NCI-H146 treated with DMSO at 0.1 percent for 48 hours (cell line): ENCODE measurements at regions not wholly inside any gene's neighbourhood (a gene's known extent, or its start where the extent isn't known, plus 50 kb on each side); places are given as distances from the start of the nearest gene placed in this dataset.

Experiments used
- DNase-seq: peaks from one replicate; lab custom pipeline; 2025; ENCODE audit not compliant: unreplicated experiment; lab: John Stamatoyannopoulos, UW

- DNase-seq, result peak; percentile 19
Observed at GRCh38 chr1:221286399-221286798, 407.2 kb downstream of the HLX start.

DNA sequence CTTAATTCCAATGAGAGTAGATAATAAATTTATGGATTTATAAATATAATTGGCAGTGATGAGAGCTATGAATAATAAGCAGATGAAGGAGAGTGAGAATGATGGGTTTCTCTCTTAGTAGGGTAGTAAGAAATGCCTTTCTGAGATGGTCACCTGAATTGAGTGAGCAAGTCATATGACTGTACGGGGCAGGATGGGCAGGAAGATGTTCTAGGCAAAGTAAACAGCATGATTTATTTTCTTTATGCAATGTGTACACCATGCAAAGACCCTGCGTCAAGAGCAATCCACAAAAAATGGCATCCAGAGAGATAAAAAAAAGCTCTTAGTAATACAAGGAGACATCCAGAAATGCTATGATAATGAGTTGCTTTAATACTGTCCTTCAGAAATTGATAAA lies 409.9 kb downstream of the HLX start:
- no peak for DNase-seq

DNA sequence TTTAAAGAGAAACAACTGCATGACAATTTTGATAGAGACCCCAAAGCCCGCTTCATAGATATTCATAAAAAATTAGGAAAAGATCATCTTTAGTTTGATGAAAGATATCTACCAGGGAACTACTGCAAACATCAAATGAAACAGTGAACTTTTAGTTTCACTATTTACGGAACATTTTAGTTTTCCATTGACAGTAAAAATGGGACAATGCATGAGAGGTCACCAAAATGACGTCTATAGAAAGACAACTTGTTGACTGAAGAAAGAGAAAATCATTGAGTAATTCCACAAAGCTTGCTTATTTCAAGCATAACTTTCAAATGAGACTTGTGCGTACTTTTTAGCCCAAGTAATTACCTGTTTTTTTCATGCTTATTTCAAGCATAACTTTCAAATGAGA lies 411.4 kb downstream of the HLX start:
- DNase-seq, result no peak

- DNase-seq, result no peak
Observed at GRCh38 chr1:221291113-221291512, 411.9 kb downstream of the HLX start.

GRCh38 chr1:221292652-221293051 lies 413.4 kb downstream of the HLX start:
- no peak for DNase-seq

- no peak for DNase-seq
Observed at GRCh38 chr1:221294242-221294641, 415.0 kb downstream of the HLX start.

DNA sequence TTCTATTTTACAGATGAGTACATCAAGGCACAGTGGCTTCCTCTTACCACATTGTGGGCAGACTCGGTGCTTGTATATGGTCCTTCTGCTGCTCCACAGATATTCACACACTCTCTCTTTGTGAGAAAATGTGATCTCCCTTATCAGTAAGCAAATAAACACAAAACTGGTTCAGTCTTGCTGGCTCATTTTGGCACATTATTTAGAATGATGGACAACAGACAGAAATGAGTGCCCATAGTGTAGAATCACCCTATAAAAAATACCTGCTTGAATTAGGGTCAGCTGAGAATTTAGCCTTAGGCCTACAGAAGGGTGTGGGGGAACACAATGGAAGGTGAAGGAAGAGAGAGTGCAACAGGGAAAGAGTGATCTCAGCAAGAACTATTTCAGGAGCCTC lies 423.1 kb downstream of the HLX start:
- DNase-seq, result peak; percentile 64

DNA sequence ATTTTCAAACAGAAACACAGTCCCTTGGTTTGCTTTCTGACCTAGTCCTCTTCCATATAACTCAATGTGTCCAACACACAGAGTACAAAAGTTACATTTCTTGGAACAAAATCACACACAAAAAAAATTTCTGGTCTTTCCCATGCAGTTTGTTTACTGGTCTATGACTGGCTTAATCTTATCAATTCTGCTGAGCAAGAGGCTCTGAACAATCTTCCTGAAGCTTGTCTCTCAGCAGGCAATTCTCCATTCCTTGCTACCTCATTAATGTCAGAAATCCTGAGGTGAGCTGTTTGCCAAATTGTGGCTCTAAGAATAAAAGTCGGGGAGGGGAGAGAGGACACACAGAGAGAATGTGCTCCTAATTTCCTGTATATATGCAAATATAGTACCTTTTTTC lies 423.6 kb downstream of the HLX start:
- DNase-seq, result no peak

DNA sequence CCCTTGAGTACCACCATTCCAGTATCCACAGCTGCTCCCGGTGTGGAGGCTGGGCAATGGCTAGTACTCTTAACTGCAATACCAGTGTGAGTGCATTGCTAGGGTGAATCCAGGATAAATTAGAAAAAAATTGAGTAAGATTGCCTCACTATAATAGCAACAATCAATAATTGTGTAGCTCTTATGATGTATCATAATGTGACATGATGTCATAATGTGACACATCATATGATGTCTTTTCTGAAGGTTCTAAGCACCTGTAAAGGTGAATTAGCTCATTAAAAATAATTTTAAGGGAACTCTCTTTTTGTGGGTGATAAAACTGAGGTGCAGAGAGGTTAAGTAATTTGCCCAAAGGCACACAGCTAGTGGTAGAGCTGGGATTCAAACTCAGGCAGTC lies 424.4 kb downstream of the HLX start:
- no peak for DNase-seq

DNA sequence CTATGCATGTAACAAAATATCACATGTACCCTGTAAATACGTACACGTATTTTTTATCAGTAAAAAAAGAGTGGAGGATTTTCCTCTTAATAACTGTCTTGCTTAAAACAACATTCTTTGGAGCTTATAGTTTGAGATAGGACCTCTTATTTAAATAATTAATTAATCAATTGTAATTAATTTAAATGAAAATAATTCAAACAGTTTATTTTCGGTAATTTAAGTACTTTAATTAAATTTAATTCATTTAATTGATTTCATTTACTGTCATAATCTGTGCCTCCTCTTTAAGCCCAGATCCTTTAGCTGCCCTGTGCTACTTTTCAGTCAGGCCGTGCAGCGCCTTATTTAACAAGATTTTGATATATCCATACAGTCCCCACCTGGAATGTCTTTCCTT lies 427.0 kb downstream of the HLX start:
- DNase-seq, result no peak

DNA sequence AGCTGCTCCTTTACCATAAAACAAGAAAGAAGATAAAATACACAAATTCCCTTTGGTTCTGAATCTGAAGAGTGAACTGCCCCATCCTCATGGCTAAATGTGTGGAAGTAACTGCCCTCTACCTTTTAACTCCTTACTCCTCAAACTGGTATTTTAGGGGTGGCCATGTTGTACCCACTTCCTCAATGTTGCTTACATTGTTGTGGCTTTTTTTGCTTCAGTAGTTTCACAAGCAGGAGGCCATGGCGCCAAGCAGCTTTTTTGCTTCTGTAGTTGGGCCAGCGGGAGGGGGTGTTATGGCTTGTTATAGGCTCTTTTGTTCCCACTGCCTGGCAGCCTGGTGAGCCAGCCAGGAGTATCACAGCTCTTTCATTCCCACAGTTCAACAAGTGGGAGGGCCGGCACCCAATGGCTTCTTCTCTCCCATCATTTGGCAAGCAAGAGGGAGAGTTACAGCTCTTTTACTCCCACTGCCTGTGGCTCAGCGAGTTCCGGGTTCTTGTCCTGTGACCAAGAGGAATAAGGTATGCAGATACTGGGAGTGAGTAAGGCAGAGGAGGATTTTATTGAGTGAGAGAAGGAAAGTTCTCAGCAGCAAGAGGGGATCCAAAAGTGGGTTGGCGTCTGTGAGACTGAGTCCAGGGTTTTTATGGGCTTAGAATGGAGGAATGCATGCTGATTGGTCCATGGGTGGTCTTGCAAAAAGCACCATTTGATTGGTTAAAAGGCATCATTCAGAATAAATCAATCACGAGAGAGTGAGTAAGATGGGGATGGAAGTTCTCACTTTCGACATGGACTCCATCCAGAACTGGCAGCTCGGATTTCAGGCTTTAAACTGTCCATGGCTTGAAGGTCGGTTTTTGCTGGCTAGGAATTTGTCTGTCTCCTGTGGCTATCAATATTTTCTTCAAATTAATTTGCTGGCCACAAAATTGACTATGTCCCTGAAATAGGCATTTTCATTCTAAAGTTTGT lies 429.6 kb downstream of the HLX start:
- DNase-seq, result no peak

DNA sequence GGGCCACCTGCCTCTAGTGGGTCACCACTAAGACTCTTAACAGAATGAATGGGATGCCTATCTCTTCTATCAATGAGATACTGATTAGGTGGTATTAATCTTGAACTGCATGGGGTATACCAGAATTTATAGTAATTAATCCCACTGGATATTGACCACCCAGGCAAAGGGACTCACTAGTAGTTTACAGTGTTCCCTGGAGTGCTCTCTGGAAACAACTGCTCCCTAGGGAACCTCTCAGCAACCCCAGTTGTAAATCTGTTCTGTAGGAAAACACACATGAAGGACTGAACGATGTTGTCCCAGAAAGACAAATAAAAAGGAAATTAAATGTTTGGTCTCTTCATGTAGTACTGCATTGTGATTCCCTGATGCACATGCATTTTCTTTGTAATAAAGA lies 430.5 kb downstream of the HLX start:
- no peak for DNase-seq

GRCh38 chr1:221310180-221310579 lies 430.9 kb downstream of the HLX start:
- DNase-seq, result no peak

- DNase-seq, result no peak
Observed at GRCh38 chr1:221315330-221315729, 426.6 kb downstream of the DUSP10 start.

DNA sequence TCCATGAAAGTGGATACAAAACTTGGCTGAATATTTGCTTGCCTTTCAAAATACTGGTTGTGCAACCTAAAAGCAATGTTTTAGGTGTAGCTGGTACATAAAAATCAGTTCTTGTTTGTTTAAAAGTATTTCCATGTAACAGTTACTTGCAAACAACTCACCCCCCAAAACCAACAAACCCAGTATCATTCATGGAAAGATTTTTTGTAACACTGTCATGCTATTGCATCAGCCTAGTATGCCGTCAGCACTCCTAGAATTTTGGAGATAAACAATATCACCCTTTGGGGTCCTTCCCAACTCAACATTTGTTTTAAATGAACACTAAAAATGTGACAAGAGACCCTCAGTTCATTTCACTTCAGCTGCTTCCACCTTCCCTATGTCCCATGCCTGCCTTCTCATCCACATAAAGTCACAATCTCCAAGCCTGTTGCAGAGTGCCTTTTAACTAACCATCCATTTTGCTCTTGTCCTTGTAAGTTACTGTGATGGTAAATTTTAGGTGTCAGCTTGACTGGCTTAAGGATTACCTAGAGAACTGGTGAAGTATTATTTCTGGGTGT lies 425.3 kb downstream of the DUSP10 start:
- DNase-seq, result no peak

- no peak for DNase-seq
Observed at GRCh38 chr1:221317537-221317936, 424.4 kb downstream of the DUSP10 start.

GRCh38 chr1:221327954-221328353 lies 413.9 kb downstream of the DUSP10 start:
- peak; percentile 98 for DNase-seq

DNA sequence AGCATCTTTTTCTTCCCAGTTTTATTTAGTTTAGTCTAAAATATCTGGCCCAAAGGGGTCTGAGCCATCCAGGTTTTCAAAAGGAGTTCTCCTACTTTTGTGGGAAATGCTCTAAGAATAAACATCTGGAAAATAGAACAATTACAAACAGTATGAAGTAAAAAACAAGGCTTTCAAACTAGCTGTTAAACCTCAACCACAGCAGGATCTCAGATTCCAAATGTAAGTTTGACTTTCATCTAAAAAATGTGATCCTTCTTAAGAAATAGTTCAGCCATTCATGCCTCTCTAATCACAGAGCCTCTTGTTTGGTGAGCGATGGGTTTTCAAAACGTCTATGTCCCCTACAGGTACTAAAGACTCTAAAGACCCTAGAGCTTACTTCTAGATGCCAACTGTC lies 413.5 kb downstream of the DUSP10 start:
- DNase-seq, result no peak

DNA sequence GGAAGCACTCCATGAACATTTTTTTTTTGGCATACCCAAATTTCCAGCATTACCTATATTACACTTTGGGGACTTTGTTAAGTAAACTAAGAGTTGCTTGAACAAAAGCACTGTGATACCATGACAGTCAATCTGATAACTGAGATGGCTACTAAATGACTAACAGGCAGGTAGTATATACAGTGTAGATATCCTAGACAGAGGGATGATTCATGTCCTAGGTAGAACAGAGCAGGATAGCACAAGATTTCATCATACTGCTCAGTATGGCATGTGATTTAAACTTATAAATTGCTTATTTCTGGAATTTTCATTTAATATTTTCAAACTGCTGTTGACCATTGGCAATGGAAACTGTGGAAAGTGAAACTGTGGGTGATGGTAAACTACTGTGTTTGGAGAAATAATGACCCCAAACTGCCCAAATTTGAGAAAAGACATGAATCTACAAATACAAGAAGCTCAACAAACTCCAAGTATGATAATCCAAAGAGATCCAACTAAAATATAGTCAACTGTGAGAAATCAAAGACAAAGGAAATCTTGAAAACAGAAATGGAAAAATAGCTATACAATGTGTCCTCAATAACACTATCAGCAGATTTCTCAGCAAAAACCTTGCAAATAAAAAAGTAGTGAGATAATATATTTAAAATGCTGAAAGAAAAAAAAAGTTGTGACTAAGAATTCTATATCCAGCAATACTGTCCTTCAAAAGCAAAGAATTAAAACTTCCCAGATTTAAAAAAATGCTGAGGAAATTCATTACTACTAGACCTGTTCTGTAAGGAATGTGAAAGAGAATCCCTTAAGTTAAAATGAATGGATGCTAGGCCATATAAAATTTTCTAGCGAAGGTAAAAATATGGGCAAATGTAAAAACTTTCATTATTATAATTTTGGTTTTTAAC lies 410.4 kb downstream of the DUSP10 start:
- DNase-seq, result no peak

DNA sequence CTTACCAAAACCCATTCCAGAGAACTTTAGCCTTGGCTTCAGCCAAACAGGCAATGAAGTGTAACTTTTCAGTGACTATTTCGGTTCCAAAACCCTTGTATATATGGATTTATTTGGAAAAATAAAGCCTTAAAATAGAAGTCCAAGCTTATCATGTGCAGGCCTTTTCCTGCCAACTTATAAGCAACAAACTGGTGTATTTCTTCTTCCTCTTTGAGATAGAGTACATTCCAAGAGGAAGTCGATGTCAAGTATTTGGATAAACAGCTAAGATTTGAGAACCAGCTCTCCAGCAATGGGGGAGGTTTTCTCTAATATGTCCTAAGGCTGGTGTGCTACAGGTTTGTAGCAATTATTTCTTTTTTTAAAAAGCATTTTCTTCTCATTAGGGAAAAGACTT lies 407.8 kb downstream of the DUSP10 start:
- DNase-seq, result no peak
